Parathyroid adenoma (tissue), 2 donors: ENCODE measurements at regions not wholly inside any gene's neighbourhood (a gene's known extent, or its start where the extent isn't known, plus 50 kb on each side); places are given as distances from the start of the nearest gene placed in this dataset.

Experiments used
- H2AFZ ChIP-seq: fragments of 300-600 bp; sonication (generic); one replicate; pipeline ENCODE4 v1.7.0; 2017; ENCODE audit warnings: antibody characterized with exemption, mild to moderate bottlenecking
- H3K27ac ChIP-seq: fragments of 300-600 bp; sonication (generic); one replicate; pipeline ENCODE4 v1.7.0; 2017
- H3K27me3 ChIP-seq: fragments of 300-600 bp; sonication (generic); one replicate; pipeline ENCODE4 v1.7.0; 2017; ENCODE audit warnings: low read length; ENCODE audit not compliant: control insufficient read depth, insufficient read depth
- H3K36me3 ChIP-seq: fragments of 300-600 bp; sonication (generic); one replicate; pipeline ENCODE4 v1.7.0; 2017; ENCODE audit warnings: low read length; ENCODE audit not compliant: control insufficient read depth, insufficient read depth
- H3K4me1 ChIP-seq: fragments of 300-600 bp; sonication (generic); one replicate; pipeline ENCODE4 v1.7.0; 2017; ENCODE audit warnings: control low read depth
- H3K4me2 ChIP-seq: fragments of 300-600 bp; sonication (generic); one replicate; pipeline ENCODE4 v1.7.0; 2017; ENCODE audit warnings: low read length
- H3K4me3 ChIP-seq: fragments of 300-600 bp; sonication (generic); one replicate; pipeline ENCODE4 v1.7.0; 2017; ENCODE audit warnings: low read depth, low read length
- H3K79me2 ChIP-seq: fragments of 300-600 bp; sonication (generic); one replicate; pipeline ENCODE4 v1.7.0; 2017; ENCODE audit warnings: control low read depth
- H3K9ac ChIP-seq: fragments of 300-600 bp; sonication (generic); one replicate; pipeline ENCODE4 v1.7.0; 2017; ENCODE audit warnings: mild to moderate bottlenecking
- H3K9me3 ChIP-seq: fragments of 300-600 bp; sonication (generic); one replicate; pipeline ENCODE4 v1.7.0; 2017; ENCODE audit warnings: low read length; ENCODE audit not compliant: control insufficient read depth
- CTCF ChIP-seq: fragments of 300-600 bp; sonication (generic); IDR thresholded peaks from one replicate; pipeline ENCODE4 v1.7.0; 2017; ENCODE audit warnings: antibody characterized with exemption, mild to moderate bottlenecking
- donor health status: primary hyperparathyroidism.

GRCh38 chr10:130492266-130492934, 356.2 kb downstream of the GLRX3 start:
- H3K4me1 ChIP-seq: no peaks in the 10 kb centered on the region
- H3K36me3 ChIP-seq: no peaks in the 10 kb centered on the region
- H3K9me3 ChIP-seq: no peaks in the 10 kb centered on the region
- no peaks in the 10 kb centered on the region for H3K27me3 ChIP-seq
- H3K9ac ChIP-seq: no peak overlapping the region
- no peak overlapping the region for H2AFZ ChIP-seq
- no peak for TF ChIP-seq CTCF
- H3K4me2 ChIP-seq: no peak overlapping the region
- H3K27ac ChIP-seq: no peak overlapping the region
- H3K4me3 ChIP-seq: no peak overlapping the region
- no peaks in the 10 kb centered on the region for H3K79me2 ChIP-seq

GRCh38 chr10:130493021-130493420, 356.8 kb downstream of the GLRX3 start:
- no peaks in the 10 kb centered on the region for H3K9me3 ChIP-seq
- no peak overlapping the region for H3K4me2 ChIP-seq
- no peaks in the 10 kb centered on the region for H3K36me3 ChIP-seq
- H2AFZ ChIP-seq: no peak overlapping the region
- no peaks in the 10 kb centered on the region for H3K79me2 ChIP-seq
- H3K9ac ChIP-seq: no peak overlapping the region
- H3K4me3 ChIP-seq: no peak overlapping the region
- no peaks in the 10 kb centered on the region for H3K4me1 ChIP-seq
- no peaks in the 10 kb centered on the region for H3K27me3 ChIP-seq
- no peak for TF ChIP-seq CTCF
- no peak overlapping the region for H3K27ac ChIP-seq

- Histone ChIP-seq H3K4me3 (no peak overlapping the region), H3K36me3 (no peaks in the 10 kb centered on the region), H3K4me1 (no peaks in the 10 kb centered on the region), H3K4me2 (no peak overlapping the region), H2AFZ (no peak overlapping the region), H3K27ac (no peak overlapping the region), H3K9me3 (no peaks in the 10 kb centered on the region), H3K27me3 (no peaks in the 10 kb centered on the region), H3K9ac (no peak overlapping the region), H3K79me2 (no peaks in the 10 kb centered on the region)
- TF ChIP-seq CTCF: no peak
Measured at GRCh38 chr10:130493446-130494145, 357.4 kb downstream of the GLRX3 start.

GRCh38 chr10:130495116-130495862, 359.1 kb downstream of the GLRX3 start:
- H2AFZ ChIP-seq: no peak overlapping the region
- H3K4me1 ChIP-seq: no peaks in the 10 kb centered on the region
- H3K9me3 ChIP-seq: no peaks in the 10 kb centered on the region
- TF ChIP-seq CTCF: no peak
- H3K79me2 ChIP-seq: no peaks in the 10 kb centered on the region
- H3K4me3 ChIP-seq: no peak overlapping the region
- no peaks in the 10 kb centered on the region for H3K36me3 ChIP-seq
- H3K27ac ChIP-seq: no peak overlapping the region
- no peaks in the 10 kb centered on the region for H3K27me3 ChIP-seq
- no peak overlapping the region for H3K4me2 ChIP-seq
- no peak overlapping the region for H3K9ac ChIP-seq
